NB4 (cell line): ENCODE measurements at regions not wholly inside any gene's neighbourhood (a gene's known extent, or its start where the extent isn't known, plus 50 kb on each side); places are given as distances from the start of the nearest gene placed in this dataset.

ENCODE experiments used
- DNase-seq: peaks from one replicate; pipeline ENCODE4 v3.0.0; 2010; ENCODE audit warnings: low read depth
- H3K4me3 ChIP-seq: one replicate; pipeline ENCODE4 v1.5.1; 2011; ENCODE audit warnings: mild to moderate bottlenecking, low read depth, low read length, moderate library complexity
- CTCF ChIP-seq: IDR thresholded peaks from one replicate; pipeline ENCODE4 v1.5.1; 2012; ENCODE audit warnings: low read depth, low read length
- MAX ChIP-seq: IDR thresholded peaks from 2 replicates; pipeline ENCODE4 v1.6.1; 2011; ENCODE audit warnings: low read depth, low read length
- MYC ChIP-seq: IDR thresholded peaks from 2 replicates; pipeline ENCODE4 v1.6.1; 2011; ENCODE audit warnings: low read depth, low read length
- POLR2A ChIP-seq: IDR thresholded peaks from 2 replicates; pipeline ENCODE4 v1.6.1; 2011; ENCODE audit warnings: mild to moderate bottlenecking; ENCODE audit not compliant: insufficient read length; ENCODE audit errors: extremely low read depth

GRCh38 chr7:82675396-82675795, 231.8 kb upstream of the CACNA2D1 start:
- TF ChIP-seq CTCF (no peak), MYC (no peak), POLR2A (no peak), MAX (no peak)
- no peak overlapping the region for H3K4me3 ChIP-seq
- no peak for DNase-seq

- no peak overlapping the region for H3K4me3 ChIP-seq
- TF ChIP-seq MYC (no peak), MAX (no peak), CTCF (no peak), POLR2A (no peak)
- DNase-seq = no peak
These were observed 230.7 kb upstream of the CACNA2D1 start for GRCh38 chr7:82674268-82674667.

GRCh38 chr7:82672078-82672477, 228.5 kb upstream of the CACNA2D1 start:
- TF ChIP-seq POLR2A (no peak), MYC (no peak), MAX (no peak), CTCF (no peak)
- no peak for DNase-seq
- no peak overlapping the region for H3K4me3 ChIP-seq

GRCh38 chr7:82669141-82669540, 225.6 kb upstream of the CACNA2D1 start:
- no peak for DNase-seq
- no peak for TF ChIP-seq MYC
- no peak for TF ChIP-seq MAX
- no peak for TF ChIP-seq POLR2A
- no peak for TF ChIP-seq CTCF

GRCh38 chr7:82668676-82669075, 225.1 kb upstream of the CACNA2D1 start:
- no peak overlapping the region for H3K4me3 ChIP-seq
- no peak for TF ChIP-seq CTCF
- TF ChIP-seq MYC = no peak
- TF ChIP-seq POLR2A = no peak
- TF ChIP-seq MAX = no peak
- no peak for DNase-seq

More at GRCh38 chr7:82669141-82669540, 225.6 kb upstream of the CACNA2D1 start:
- H3K4me3 ChIP-seq = no peak overlapping the region

GRCh38 chr7:82665966-82666507, 222.5 kb upstream of the CACNA2D1 start:
- TF ChIP-seq MAX = no peak
- TF ChIP-seq CTCF = no peak
- TF ChIP-seq MYC = no peak
- no peak for TF ChIP-seq POLR2A
- H3K4me3 ChIP-seq = no peak overlapping the region
- DNase-seq = no peak
